B cell (primary cell): ENCODE measurements at regions not wholly inside any gene's neighbourhood (a gene's known extent, or its start where the extent isn't known, plus 50 kb on each side); places are given as distances from the start of the nearest gene placed in this dataset.

Source experiments
- CTCF ChIP-seq: fragments of 200-600 bp; IDR thresholded peaks from one replicate; pipeline ENCODE4 v1.8.0; 2022; ENCODE audit warnings: antibody characterized with exemption, mild to moderate bottlenecking
- EZH2 ChIP-seq: IDR thresholded peaks from 2 replicates; pipeline ENCODE4 v1.6.1; 2012; ENCODE audit warnings: borderline replicate concordance, low read depth, mild to moderate bottlenecking, moderate library complexity, low read length; ENCODE audit not compliant: insufficient read depth, poor library complexity, severe bottlenecking

- TF ChIP-seq CTCF, result no peak
- no peak for TF ChIP-seq EZH2
These were observed 132.3 kb upstream of the MKI67 start for GRCh38 chr10:128258421-128258976.
